ENCODE measurements at regions not wholly inside any gene's neighbourhood (a gene's known extent, or its start where the extent isn't known, plus 50 kb on each side); places are given as distances from the start of the nearest gene placed in this dataset.

GRCh38 chr10:130636313-130636930 is 500.2 kb downstream of the GLRX3 start:
- 20% methylated on average over 2 of the region's 6 CpGs; no CpG with 5 or more reads in 1 of the 2 experiments for WGBS, 2 experiments (ENCODE audit: extremely low coverage in 2 of 2, insufficient read length in 1 of 2)
- Histone ChIP-seq H4K91ac (ENCODE audit: insufficient read depth, low read depth, low read length) (no peak overlapping the region), H3K4me1 (ENCODE audit: control insufficient read depth, insufficient read depth, low read length) (no peaks in the 10 kb centered on the region), H2BK15ac (ENCODE audit: low read depth, low read length) (no peak overlapping the region), H3K27ac (ENCODE audit: insufficient read depth, low read length) (no peak overlapping the region), H4K5ac (ENCODE audit: low read depth, low read length) (no peak overlapping the region), H3K4me3 (ENCODE audit: insufficient read depth, low read depth, low read length) (no peak overlapping the region), H2AK9ac (replicated peaks; ENCODE audit: low read depth, low read length, poor library complexity) (no peak overlapping the region), H3K9ac (ENCODE audit: low read depth, low read length) (no peak overlapping the region), H4K8ac (ENCODE audit: low read depth in 2 of 2, low read length in 2 of 2) (no peak overlapping the region), H2BK120ac (ENCODE audit: low read depth, low read length) (no peak overlapping the region), H3K14ac (replicated peaks; ENCODE audit: low read depth, low read length) (no peak overlapping the region), H3K79me1 (ENCODE audit: low read depth in 1 of 2, low read length in 2 of 2) (no peaks in the 10 kb centered on the region), H2AK5ac (ENCODE audit: low read depth, low read length) (no peak overlapping the region), H3K27me3 (ENCODE audit: control insufficient read depth, insufficient read depth, low read length) (no peaks in the 10 kb centered on the region), H2BK5ac (ENCODE audit: low read depth, low read length, poor library complexity, severe bottlenecking) (no peak overlapping the region), H2AFZ (replicated peaks; ENCODE audit: low read length, poor library complexity) (no peak overlapping the region), H3K9me1 (ENCODE audit: insufficient read depth, low read length) (no peaks in the 10 kb centered on the region), H3K23ac (ENCODE audit: low read depth, low read length) (no peak overlapping the region), H4K20me1 (ENCODE audit: insufficient read depth, low read length) (no peaks in the 10 kb centered on the region), H3K4me2 (ENCODE audit: low read depth, low read length) (no peak overlapping the region), H2BK20ac (ENCODE audit: low read depth, low read length) (no peak overlapping the region), H3K18ac (ENCODE audit: low read depth, low read length) (no peak overlapping the region), H3K56ac (ENCODE audit: extremely low read depth, insufficient read depth, low read length) (no peak overlapping the region), H3K9me3 (ENCODE audit: control insufficient read depth, insufficient read depth, low read length) (peaks cover 24% of the 10 kb centered on the region), H3K4ac (ENCODE audit: low read depth, low read length) (no peak overlapping the region), H3K36me3 (ENCODE audit: control insufficient read depth, insufficient read depth, low read length) (no peaks in the 10 kb centered on the region)
- ATAC-seq (ENCODE audit: low read depth) = no peak
- no peak for DNase-seq
- ChIA-PET CTCF (no interaction called here), POLR2A (ENCODE audit: unreplicated experiment) (no interaction called here)
- intact Hi-C loops (cut with micrococcal nuclease) (no loop called here), dilution Hi-C loops (cut with HindIII; ENCODE audit: low sequenced_read_pairs, unreplicated experiment) (no loop called here), in situ Hi-C loops (cut with MboI; ENCODE audit: low sequenced_read_pairs) (no loop called here)
- no TSS peak for BruUV-seq (replicated peaks)
- TF ChIP-seq NFE2L2 (IDR thresholded peaks at IDR 0.05; ENCODE audit: low read depth, low read length) = peak; percentile 52
- no peak for TF ChIP-seq CHD1 (IDR thresholded peaks at IDR 0.05; ENCODE audit: low read depth, low read length)
